Keratinocyte (primary cell): ENCODE measurements at regions not wholly inside any gene's neighbourhood (a gene's known extent, or its start where the extent isn't known, plus 50 kb on each side); places are given as distances from the start of the nearest gene placed in this dataset.

Experiments used
- DNase-seq: peaks from one replicate; pipeline ENCODE4 v3.0.0-alpha.2; 2011; ENCODE audit warnings: low read depth, missing footprints, low spot score
- FAIRE-seq: peaks from 2 replicates; lab custom pipeline; 2011; peaks lifted over from hg19 to GRCh38; lab: Jason Lieb, UNC
- H2AFZ ChIP-seq: 2 replicates; pipeline ENCODE4 v1.6.0; 2012; ENCODE audit warnings: low read length, control low read depth, inconsistent platforms; ENCODE audit not compliant: control insufficient read depth
- H3K27ac ChIP-seq: 2 replicates; pipeline ENCODE4 v1.5.1; 2011; ENCODE audit warnings: low read length; ENCODE audit not compliant: control insufficient read depth, insufficient read depth
- H3K27me3 ChIP-seq: 3 replicates; pipeline ENCODE4 v1.6.0; 2011; ENCODE audit warnings: low read length; ENCODE audit not compliant: control insufficient read depth, insufficient read depth; ENCODE audit errors: extremely low read depth
- H3K36me3 ChIP-seq, 2 experiments: 2 replicates in 1 of 2; 3 replicates in 1 of 2; pipeline ENCODE4 v1.5.1; 2011; ENCODE audit warnings: low read length in 2 of 2, mild to moderate bottlenecking in 1 of 2; ENCODE audit not compliant: control insufficient read depth in 2 of 2, insufficient read depth in 2 of 2; ENCODE audit errors: extremely low read depth in 1 of 2
- H3K4me1 ChIP-seq: 3 replicates; pipeline ENCODE4 v1.5.1; 2011; ENCODE audit warnings: low read length; ENCODE audit not compliant: control insufficient read depth, insufficient read depth; ENCODE audit errors: extremely low read depth
- H3K4me2 ChIP-seq: 3 replicates; pipeline ENCODE4 v1.6.0; 2011; ENCODE audit warnings: low read depth, low read length; ENCODE audit not compliant: control insufficient read depth, insufficient read depth; ENCODE audit errors: extremely low read depth
- H3K4me3 ChIP-seq, 3 experiments: fragments of 200-600 bp in 1 of 3; sonication (generic) in 1 of 3; 2 replicates in 2 of 3; 3 replicates in 1 of 3; pipeline ENCODE4 v1.5.1; 2011 to 2016; ENCODE audit warnings: low read length in 3 of 3, mild to moderate bottlenecking in 3 of 3, control low read depth in 2 of 3, inconsistent platforms in 1 of 3, low read depth in 1 of 3, mixed read lengths in 1 of 3, mixed run types in 1 of 3, moderate library complexity in 1 of 3; ENCODE audit not compliant: control insufficient read depth in 2 of 3, insufficient read depth in 2 of 3; ENCODE audit errors: extremely low read depth in 1 of 3
- H3K79me2 ChIP-seq: 2 replicates; pipeline ENCODE4 v1.6.0; 2012; ENCODE audit warnings: low read length; ENCODE audit not compliant: control insufficient read depth, insufficient read depth
- H3K9ac ChIP-seq: 3 replicates; pipeline ENCODE4 v1.6.0; 2011; ENCODE audit warnings: low read length; ENCODE audit not compliant: control insufficient read depth, insufficient read depth; ENCODE audit errors: extremely low read depth
- H3K9me1 ChIP-seq: 3 replicates; pipeline ENCODE4 v1.6.0; 2011; ENCODE audit warnings: low read length; ENCODE audit not compliant: control insufficient read depth, insufficient read depth; ENCODE audit errors: extremely low read depth
- H3K9me3 ChIP-seq: 2 replicates; pipeline ENCODE4 v1.5.1; 2012; ENCODE audit warnings: low read depth, low read length; ENCODE audit not compliant: control insufficient read depth
- H4K20me1 ChIP-seq: 3 replicates; pipeline ENCODE4 v1.6.0; 2011; ENCODE audit warnings: low read length; ENCODE audit not compliant: control insufficient read depth, insufficient read depth; ENCODE audit errors: extremely low read depth
- EZH2 ChIP-seq: IDR thresholded peaks from one replicate; pipeline ENCODE4 v1.6.1; 2012; ENCODE audit warnings: inconsistent platforms, mild to moderate bottlenecking, low read length, moderate library complexity
- dilution Hi-C: fragments of 300-500 bp; cut with MboI; formaldehyde crosslinking; loops from one replicate; pipeline ENCODE4 v1.7.0; 2020; ENCODE audit warnings: low sequenced_read_pairs; ENCODE audit not compliant: extremely low pct_ligation_motif_present
- TF ChIP-seq, protein P1 (sequence below), 3 experiments: IDR thresholded peaks in 1 of 3; conservative IDR thresholded peaks in 1 of 3; optimal IDR thresholded peaks in 1 of 3; 2 replicates in 2 of 3; 3 replicates in 1 of 3; pipeline versions ENCODE3 to v1.5.1; 2011; ENCODE audit warnings: low read length in 3 of 3, mild to moderate bottlenecking in 3 of 3, moderate library complexity in 2 of 3, control low read depth in 1 of 3, inconsistent platforms in 1 of 3; ENCODE audit not compliant: insufficient read depth in 2 of 3; ENCODE audit errors: extremely low read depth in 1 of 3

DNA sequence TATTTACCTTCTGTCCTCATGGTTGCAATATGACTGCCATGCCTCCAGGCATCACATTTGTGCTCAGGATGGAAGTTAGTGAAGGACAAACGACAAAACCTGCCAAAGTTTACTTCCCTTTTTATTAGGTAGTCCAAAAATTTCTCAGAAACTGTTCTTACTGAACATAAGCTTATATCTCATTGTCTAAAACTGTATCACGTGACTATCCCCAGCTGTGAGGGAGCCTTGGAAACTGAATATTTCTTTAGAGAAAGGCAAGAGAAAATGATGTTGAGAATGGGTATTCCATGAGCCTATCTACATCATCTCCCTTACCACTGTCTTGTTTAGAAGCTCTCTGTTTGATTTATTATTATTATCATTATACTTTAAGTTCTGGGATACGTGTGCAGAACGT is 169.1 kb upstream of the ADRA1D start:
- dilution Hi-C loops = no loop called here
- H3K4me2 ChIP-seq = no peak overlapping the region

DNA sequence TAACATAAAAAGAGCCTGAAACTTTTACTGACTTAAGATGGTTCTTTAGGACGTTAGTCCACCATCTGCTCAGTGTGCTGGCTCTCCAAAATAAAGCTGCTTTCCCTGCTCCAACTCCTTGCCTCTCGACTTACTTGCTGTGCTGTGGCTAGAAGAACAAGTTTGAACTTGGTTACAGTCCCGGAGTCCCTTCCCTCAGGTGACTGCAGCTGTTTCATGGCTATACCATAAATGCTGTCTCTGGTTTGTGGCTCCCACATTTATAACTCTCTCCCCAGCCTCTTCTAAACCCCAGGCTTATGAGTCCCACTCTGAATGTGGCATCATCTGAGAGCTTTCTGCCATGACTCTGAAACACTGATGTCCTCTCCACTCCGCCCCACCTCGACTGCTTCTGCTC is 166.2 kb upstream of the ADRA1D start:
- H3K9me1 ChIP-seq = no peaks in the 10 kb centered on the region
- H2AFZ ChIP-seq = peak overlapping the region; percentile 12
- H4K20me1 ChIP-seq = no peaks in the 10 kb centered on the region
- DNase-seq (no peak), FAIRE-seq (peak; percentile 49)
- no peaks in the 10 kb centered on the region for H3K9me3 ChIP-seq
- TF ChIP-seq, protein P1, sequence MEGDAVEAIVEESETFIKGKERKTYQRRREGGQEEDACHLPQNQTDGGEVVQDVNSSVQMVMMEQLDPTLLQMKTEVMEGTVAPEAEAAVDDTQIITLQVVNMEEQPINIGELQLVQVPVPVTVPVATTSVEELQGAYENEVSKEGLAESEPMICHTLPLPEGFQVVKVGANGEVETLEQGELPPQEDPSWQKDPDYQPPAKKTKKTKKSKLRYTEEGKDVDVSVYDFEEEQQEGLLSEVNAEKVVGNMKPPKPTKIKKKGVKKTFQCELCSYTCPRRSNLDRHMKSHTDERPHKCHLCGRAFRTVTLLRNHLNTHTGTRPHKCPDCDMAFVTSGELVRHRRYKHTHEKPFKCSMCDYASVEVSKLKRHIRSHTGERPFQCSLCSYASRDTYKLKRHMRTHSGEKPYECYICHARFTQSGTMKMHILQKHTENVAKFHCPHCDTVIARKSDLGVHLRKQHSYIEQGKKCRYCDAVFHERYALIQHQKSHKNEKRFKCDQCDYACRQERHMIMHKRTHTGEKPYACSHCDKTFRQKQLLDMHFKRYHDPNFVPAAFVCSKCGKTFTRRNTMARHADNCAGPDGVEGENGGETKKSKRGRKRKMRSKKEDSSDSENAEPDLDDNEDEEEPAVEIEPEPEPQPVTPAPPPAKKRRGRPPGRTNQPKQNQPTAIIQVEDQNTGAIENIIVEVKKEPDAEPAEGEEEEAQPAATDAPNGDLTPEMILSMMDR (optimal IDR thresholded peaks at IDR 0.05 in 1 of 3, IDR thresholded peaks at IDR 0.05 in 1 of 3, conservative IDR thresholded peaks at IDR 0.05 in 1 of 3; ENCODE audit: extremely low read depth in 1 of 3, insufficient read depth in 2 of 3, low read length in 3 of 3) = no peak
- TF ChIP-seq EZH2 = no peak
- no peaks in the 10 kb centered on the region for H3K36me3 ChIP-seq
- peaks cover 2% of the 10 kb centered on the region for H3K27me3 ChIP-seq
- H3K79me2 ChIP-seq = no peaks in the 10 kb centered on the region
- dilution Hi-C loops = no loop called here
- no peak overlapping the region for H3K4me3 ChIP-seq
- H3K9ac ChIP-seq = no peak overlapping the region
- H3K4me1 ChIP-seq = no peaks in the 10 kb centered on the region
- no peak overlapping the region for H3K4me2 ChIP-seq
- no peak overlapping the region for H3K27ac ChIP-seq

More for the DNA sequence above, 169.1 kb upstream of the ADRA1D start:
- Histone ChIP-seq H3K27me3 (no peaks in the 10 kb centered on the region), H3K9me1 (no peaks in the 10 kb centered on the region), H3K36me3 (no peaks in the 10 kb centered on the region), H4K20me1 (no peaks in the 10 kb centered on the region), H3K27ac (no peak overlapping the region), H2AFZ (no peak overlapping the region), H3K79me2 (no peaks in the 10 kb centered on the region), H3K4me1 (no peaks in the 10 kb centered on the region), H3K4me3 (no peak overlapping the region), H3K9me3 (no peaks in the 10 kb centered on the region), H3K9ac (no peak overlapping the region)
- FAIRE-seq (no peak), DNase-seq (no peak)
- no peak for TF ChIP-seq EZH2
- TF ChIP-seq, protein P1 (optimal IDR thresholded peaks at IDR 0.05 in 1 of 3, IDR thresholded peaks at IDR 0.05 in 1 of 3, conservative IDR thresholded peaks at IDR 0.05 in 1 of 3; ENCODE audit: extremely low read depth in 1 of 3, insufficient read depth in 2 of 3, low read length in 3 of 3) = no peak
